ENCODE measurements at regions not wholly inside any gene's neighbourhood (a gene's known extent, or its start where the extent isn't known, plus 50 kb on each side); places are given as distances from the start of the nearest gene placed in this dataset.

GRCh38 chr19:31058676-31059340 is 290.4 kb downstream of the TSHZ3 start:
- TF ChIP-seq CTCF (conservative IDR thresholded peaks at IDR 0.05 in 1 of 2, IDR thresholded peaks at IDR 0.05 in 1 of 2; ENCODE audit: extremely low read depth in 1 of 2, insufficient read depth in 1 of 2, low read depth in 1 of 2, low read length in 2 of 2) (no peak), EZH2 (IDR thresholded peaks at IDR 0.05; ENCODE audit: borderline replicate concordance, low read length) (no peak)

All from mammary epithelial cell (primary cell).